Transverse colon (tissue), 3 donors: ENCODE measurements at regions not wholly inside any gene's neighbourhood (a gene's known extent, or its start where the extent isn't known, plus 50 kb on each side); places are given as distances from the start of the nearest gene placed in this dataset.

Experiments
- POLR2A ChIP-seq: fragments of 450-650 bp; IDR thresholded peaks from one replicate; pipeline ENCODE4 v1.6.1; 2016; ENCODE audit warnings: antibody characterized with exemption, mild to moderate bottlenecking, moderate library complexity
- TF ChIP-seq, protein P1 (sequence below), 5 experiments: fragments of 200-600 bp in 3 of 5; fragments of 450-650 bp in 2 of 5; sonication (generic) in 3 of 5; IDR thresholded peaks; 1 replicate in 2 of 5; 2 replicates in 3 of 5; pipeline ENCODE4 v1.5.1; 2016 to 2017; ENCODE audit warnings: antibody characterized with exemption in 5 of 5, inconsistent platforms in 3 of 5, mild to moderate bottlenecking in 2 of 5, moderate library complexity in 1 of 5

DNA sequence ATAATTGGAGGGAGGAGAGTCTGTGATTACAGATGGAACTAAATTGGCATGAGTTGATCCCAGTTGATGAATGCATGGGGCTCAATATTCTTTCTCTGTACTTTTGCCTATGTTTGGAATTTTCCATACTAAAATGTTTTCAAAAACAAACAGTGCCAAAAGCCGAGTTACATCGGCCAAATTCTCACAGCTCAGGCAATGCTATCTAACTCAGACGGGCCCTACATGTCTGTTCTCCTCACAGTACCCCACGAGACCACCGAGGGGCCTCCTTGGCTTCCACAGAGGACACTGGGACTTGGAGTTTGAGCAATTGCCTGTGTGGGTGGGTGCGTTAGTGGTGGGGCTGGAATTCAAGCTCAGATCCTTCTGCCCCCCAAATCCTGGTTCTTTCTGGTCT lies 413.2 kb downstream of the CDH26 start:
- no peak for TF ChIP-seq POLR2A
- TF ChIP-seq, protein P1, sequence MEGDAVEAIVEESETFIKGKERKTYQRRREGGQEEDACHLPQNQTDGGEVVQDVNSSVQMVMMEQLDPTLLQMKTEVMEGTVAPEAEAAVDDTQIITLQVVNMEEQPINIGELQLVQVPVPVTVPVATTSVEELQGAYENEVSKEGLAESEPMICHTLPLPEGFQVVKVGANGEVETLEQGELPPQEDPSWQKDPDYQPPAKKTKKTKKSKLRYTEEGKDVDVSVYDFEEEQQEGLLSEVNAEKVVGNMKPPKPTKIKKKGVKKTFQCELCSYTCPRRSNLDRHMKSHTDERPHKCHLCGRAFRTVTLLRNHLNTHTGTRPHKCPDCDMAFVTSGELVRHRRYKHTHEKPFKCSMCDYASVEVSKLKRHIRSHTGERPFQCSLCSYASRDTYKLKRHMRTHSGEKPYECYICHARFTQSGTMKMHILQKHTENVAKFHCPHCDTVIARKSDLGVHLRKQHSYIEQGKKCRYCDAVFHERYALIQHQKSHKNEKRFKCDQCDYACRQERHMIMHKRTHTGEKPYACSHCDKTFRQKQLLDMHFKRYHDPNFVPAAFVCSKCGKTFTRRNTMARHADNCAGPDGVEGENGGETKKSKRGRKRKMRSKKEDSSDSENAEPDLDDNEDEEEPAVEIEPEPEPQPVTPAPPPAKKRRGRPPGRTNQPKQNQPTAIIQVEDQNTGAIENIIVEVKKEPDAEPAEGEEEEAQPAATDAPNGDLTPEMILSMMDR (IDR thresholded peaks at IDR 0.05): no peak
